NCI-H2029 (cell line): ENCODE measurements at regions not wholly inside any gene's neighbourhood (a gene's known extent, or its start where the extent isn't known, plus 50 kb on each side); places are given as distances from the start of the nearest gene placed in this dataset.
"Not testable (repeated sequence)": the region's sequence is repeated elsewhere in the genome, so short reads cannot be mapped to it uniquely, and the experiment has no call there.

ENCODE experiments used
- DNase-seq: peaks from one replicate; lab custom pipeline; 2025; lab: John Stamatoyannopoulos, UW

DNA sequence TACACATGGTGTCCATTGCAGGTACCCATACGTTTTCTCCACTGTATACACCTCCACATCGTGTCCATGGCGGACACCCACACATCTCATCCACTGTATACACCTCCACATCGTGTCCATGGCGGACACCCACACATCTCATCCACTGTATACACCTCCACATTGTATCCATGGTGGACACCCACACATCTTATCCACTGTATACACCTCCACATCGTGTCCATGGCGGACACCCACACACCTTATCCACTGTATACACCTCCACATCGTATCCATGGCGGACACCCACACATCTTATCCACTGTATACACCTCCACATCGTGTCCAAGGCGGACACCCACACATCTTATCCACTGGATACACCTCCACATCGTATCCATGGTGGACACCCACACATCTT lies 50.4 kb upstream of the TTC34 start:
- DNase-seq: not testable (repeated sequence)

DNA sequence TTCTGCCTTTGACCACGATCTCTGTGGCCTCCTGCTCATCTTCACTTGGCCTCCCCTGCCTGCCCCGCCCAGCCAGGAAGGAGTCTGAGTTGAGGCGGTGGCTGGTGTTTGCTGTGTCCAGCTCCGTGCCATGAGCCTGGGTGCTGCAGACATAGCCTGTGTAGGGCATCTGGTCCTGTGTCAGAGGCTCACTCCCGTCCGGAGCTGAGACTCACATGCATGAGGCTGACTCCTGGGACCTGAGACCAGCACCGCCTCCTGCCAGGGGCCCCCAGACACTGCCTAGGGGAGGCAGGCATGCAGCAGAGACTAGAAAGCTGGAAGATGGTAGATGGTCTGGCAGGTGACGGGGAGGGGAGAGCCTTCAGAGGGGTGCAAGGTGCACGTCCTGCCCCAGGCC lies 52.2 kb upstream of the TTC34 start:
- no peak for DNase-seq

DNA sequence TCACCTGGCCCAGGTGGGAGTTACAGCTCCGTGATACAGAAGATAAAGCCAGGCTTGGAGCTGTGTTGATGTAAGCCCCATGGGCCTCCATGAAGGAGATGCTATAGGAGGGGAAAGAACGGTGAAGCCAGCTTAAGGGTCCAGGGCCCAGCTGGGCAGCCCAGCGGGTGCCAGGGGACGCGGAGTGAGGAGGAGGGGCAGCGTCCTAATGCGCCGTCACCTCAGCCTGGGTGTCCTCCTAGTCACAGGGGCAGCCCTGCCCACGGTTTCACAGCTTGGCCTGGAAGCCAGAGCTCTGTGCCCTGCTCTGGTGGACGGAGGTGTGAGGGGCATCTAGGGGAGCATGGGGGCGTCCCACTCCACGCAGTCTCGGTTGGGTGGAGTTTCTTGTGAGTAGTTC lies 52.7 kb upstream of the TTC34 start:
- DNase-seq: no peak

DNA sequence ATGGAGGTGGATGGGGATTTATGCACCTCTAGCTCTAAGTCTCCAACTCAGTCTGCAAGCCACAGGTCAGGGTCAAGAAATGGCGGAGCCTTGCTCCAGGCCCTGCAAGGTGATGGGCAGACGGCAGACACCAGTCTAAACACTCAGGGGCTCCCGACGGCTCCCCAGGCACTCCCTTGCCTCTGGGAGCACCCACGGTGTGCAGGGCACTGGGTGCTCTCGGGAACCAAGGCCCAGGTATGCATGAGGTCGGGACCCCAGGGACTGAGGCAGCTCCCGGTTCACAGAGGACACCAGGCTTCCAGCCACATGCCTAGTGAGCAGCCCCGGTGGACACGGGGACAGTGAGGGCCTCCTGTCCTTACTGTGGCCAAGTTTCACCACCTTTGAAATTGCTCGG lies 53.1 kb upstream of the TTC34 start:
- DNase-seq: no peak

DNA sequence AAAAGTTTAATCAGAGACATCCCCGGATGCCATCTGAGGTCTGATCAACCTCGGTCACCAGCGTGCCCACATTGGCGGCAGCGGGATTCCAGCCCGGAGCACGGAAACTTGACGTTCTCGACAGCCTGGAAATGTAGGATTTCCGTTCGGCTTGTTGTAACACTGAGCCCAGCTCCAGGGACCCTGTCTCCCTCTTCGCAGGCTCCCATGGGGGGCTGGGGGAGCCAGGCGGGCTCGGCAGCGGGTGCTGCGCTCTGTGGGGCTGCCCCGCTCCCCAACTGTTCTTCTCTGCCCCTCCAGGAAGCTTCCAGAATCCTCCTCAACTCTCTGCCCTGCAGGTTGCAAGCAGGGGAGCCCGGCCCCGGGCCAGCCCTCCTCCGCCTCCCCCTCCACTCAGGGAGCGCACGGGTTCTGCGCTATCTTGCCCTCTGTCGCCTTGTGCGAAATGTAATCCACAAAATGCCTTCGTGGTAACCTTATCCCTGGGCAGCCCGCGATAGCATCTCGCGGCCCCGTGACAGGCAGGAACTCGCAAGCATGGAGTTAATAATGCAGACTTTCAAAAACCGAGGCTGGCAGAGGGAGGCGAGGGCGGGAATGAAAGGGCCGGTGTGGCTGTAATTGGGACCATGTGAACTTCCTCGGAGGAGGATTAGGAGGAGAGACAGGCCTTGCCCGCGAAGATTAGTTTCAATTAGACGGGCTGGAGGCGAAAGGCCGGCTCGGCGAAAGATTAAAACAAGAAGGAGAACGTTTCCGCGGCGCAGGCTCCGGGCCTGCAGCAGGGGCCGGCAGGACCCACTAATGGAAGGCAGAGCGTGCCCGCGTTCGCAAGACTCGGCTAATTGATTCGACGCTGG lies 53.9 kb upstream of the TTC34 start:
- DNase-seq: no peak

DNA sequence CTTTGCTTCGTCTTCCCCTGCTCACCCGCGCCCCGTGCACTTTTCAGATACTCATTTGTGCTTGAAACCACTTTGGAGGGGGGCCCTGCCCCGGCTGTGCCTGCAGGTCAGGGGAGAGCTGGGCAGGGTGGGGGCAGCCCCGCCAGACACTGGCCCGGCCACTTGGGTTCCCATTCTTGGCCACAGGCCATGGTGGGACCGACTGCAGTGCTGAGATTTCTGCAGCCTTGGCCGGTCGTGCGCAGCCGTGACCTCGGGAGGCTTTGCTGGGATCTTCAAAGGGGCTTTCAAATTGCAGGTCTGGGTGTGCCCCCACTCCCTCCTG lies 54.5 kb upstream of the TTC34 start:
- no peak for DNase-seq

DNA sequence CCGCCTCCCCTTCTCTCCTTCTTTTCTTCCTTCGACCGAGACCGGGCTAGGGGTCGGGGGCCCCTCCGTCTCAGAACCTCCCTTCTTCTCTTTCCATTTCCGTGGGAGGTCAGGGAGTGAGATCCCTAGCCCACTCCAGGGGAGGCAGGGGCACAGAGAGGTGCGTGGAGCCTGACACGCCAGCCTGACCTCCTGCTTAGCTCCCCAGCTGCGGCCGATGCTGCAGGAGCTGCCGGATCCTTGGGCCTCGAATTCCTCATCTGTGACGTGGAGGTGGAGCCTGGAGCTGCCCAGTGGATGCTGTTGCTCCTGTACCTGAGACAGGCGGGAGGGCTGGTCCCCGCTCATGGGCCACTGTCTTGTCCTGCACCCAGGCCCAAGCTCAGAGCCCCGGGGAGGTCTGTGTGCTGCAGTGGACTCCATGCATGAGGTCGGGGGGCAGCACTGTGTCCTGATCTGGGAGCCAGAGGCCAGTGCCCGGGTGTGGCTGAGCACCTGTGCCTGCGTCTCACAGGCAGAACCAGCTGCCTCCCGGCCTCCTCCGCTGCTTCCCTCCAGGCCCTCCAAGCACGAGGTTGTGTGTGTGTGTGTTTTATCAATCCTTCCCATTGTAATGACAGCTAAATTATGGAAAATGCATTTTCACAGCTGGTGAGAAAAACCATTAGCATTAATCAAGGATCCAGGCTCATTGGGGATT lies 55.3 kb upstream of the TTC34 start:
- DNase-seq: no peak

DNA sequence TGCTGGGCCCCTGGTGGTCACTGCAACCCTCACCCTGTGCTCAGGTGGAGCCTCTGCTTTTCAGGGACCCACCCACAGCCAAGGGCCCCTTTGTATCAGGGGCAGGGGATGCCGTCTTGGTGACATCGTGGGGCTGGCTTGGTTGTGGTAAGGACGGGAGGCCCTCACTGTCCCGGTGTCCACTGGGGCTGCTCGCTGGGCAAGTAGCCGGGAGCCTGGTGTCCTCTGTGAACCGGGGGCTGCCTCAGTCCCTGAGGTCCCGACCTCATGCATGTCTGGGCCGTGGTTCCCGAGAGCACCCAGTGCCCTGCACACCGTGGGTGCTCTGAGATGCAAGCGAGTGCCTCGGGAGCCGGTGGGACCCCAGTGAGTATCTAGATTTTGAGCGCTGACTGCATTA lies 56.0 kb upstream of the TTC34 start:
- DNase-seq: no peak

DNA sequence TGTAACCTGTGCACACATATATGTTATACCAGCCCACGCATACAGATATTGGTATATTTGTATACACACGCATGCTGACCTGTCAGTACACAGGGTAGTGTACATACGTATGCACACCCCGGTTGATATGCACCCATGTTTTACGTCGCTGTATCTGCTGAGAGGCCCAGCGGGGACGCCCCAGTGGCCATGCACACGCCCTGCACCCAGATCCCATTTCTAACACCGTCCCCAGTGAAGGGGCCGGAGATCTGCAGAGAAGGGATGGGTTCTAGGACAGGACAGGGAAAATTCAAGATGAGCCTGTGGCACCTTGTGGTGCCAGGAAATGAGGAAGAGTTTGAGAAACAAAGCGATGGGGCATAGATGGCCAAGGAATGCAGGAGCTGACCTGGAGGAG lies 57.2 kb upstream of the TTC34 start:
- DNase-seq: no peak

DNA sequence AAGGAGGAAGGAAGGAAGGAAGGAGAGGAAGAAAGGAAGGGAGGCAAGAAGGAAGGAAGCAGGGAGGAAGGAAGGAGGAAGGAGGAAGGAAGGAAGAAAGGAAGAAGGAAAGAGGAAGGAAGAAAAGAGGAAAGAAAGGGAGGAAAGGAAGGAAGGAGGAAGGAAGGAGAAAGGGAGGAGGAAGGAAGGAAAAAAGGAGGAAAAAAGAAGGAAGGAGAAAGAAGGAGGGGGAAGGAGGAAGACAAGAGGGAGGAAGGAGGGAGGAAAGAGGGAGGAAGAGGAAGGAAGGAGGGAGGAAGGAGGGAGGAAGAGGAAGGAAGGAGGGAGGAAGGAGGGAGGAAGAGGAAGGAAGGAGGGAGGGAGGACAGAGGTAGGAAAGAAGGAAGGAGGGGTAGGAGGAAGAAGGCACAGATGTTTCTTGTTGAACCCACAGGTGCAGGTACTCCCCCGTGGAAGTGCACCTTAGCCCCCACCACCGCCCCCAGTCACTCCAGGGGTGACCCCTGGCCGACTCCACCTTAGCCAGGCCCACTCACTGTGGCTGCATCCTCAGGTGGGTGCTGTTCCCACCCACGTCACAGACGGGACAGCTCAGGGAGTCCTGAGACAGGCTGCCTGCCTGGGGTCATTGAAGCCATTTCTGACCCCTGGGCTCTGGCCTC lies 57.9 kb upstream of the TTC34 start:
- DNase-seq: no peak

DNA sequence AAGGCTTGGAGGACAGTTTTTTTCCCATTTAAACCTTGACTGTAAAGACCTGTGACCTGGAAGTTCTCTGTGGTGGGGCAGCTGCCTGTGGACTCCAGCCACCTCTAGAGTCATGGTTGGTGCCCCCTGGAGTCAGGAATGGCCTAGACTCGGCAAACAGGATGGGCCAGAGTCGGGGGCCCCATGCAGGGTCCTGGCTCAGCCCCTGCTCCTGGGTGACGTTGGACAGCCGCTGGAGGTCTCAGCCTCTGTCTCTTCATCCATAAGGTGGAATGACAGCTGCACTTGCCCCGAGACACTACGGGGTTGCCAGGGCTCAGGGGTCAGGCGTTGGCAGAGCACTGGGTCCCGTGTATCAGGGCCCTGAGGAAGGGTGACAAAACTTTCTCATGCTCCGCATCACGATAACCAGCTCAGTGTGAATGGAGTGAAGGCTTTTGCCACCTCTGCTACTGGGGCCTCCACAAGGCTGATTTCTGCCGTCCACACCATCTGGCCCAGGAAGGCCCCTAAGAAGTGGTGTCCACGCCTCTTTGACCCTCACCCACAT lies 58.5 kb upstream of the TTC34 start:
- DNase-seq: no peak

DNA sequence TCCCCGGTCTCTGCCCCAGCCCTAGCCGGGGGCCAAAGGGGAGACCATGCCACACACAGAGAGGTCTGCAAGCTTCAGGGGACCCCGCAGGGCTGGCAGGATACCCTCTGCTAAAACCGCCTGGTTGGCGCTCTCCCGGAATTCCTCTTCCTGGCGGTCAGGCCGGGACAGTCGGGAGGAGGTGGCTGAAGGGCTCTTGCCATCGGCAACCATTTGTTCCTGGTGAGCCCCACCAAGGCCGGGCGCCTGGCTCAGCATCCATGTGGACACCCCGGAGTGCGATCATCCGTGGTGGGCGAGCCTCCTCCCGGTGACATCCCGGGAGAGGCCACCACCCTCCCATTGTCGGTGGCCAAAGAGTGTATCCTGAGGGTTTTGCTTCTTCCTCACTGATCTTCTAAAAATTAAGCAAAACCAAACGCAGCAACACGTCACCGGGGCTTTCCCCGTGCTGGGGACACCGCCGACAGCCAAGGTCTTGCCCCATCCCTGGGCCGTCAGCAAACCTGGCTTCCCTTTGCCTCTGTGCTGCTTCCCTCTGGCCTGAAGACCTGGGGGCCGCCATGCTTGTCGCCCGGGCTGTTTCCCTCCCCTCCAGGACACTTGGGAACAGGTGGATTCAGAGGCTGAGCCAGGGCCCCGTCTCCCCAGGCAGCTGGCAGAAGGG lies 59.1 kb upstream of the TTC34 start:
- DNase-seq: no peak

DNA sequence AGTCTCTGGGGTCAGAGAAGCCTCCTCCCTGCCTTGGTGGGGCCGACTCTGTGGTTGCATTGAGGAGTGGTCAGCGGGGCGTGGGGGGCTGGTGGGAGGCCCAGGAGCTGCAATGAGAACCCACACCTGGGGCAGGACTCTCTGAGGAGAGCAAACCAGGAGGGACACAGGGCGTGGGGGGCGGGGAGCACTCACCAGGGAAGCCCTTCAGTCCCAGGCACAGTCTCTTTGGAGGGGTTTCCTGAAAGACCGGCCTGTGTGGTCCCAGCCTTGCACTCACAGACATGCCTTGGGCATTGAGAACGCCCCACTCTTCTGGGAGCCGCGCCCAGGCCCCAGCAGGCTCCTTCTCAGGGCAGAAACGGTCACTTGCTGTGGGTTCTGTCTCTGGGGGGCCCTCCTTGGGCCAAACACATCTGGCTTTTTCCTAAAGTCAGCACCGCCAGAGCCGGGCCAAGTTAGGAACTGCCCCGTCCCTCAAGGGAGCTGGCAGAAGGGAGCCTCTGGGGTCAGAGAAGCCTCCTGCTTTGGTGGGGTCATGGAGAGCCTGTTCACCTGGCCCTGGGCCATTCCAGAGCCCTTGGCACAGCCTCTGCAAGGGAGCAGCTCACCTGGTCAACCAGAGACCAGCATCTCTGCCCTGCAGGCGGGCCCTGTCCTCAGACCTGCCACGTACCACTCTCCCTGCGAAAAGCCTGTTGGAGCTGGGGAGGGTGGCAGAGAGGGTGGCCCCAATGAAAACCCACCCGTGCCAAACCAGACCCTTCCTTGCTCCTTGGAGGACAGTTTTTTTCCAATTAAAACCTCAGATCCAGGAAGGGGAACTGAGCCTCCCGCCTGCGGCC lies 59.9 kb upstream of the TTC34 start:
- no peak for DNase-seq

DNA sequence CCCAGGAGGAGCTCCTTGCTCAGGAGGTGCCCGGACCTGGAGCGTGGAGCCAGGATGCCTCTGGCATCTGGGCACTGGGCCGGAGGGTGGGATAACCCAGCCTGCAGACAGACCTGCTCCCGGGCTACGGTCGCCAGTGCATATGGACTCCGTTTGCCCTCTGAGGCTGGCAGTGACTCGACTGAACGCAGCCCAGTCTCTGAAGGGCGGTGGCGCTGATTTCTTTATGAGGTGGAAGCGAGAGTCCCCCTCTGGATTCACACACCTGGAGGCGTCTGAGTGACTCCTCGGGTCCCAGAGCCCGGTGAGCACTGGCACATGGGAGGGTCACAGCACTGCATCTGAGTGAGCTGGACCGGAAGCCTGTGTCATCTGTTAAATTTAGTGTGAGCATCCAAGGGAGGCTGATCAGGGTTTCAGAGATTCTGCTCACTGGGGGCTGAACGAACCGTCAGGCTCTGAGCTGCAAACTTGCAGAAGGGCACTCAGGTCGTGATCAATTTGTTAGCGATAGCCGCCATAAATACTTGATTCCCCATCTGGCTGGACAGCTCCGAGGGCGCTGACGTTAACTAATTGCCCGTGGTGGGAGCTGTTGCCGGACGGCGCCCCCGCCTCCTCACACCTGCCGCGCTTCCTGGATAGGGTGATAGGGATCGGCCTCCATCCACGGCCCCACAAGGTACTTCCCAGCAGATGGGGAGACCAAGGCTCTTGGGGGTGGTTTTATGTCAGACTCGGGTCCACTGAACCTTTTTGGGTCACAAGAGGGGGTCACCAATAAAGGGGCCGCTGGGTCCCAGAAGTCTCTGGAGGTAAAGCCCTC lies 60.7 kb upstream of the TTC34 start:
- no peak for DNase-seq

DNA sequence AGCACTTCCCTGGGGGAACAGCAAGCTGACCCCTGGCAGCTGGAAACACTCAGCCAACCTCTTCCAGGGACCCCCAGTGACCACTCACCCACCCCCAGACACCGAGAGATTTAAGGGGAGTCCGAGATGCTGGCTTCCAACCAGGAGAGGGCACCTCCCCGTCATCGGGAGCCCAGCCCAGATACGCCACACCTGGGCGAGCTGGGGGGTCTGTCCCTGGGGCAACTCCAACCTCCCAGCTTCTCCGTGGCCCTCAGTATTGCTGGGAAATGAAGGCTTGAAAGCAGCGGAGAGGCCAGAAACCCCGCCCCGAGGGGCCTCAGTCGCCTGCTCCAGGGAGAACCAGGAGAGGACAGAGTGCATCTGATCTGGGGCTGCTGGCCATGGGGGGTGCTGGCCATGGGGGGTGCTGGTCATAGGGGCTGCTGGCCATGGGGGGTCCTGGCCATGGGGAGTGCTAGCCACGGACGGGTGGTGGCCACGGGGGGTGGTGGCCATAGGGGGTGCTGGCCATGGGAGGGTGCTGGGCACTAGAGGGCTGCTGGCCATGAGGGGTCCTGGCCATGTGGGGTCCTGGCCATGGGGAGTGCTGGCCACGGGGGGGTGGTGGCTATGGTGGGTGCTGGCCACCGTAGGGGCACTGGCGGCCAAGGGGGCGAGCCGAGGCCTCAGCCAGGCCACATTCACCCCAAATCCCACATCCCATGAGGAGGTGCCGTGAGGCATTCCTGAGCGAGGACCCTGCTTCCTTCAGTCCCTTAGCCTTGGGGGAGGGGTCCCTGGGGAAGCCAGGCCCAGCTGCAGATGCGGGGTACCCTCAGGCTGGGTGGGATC lies 61.5 kb upstream of the TTC34 start:
- no peak for DNase-seq

DNA sequence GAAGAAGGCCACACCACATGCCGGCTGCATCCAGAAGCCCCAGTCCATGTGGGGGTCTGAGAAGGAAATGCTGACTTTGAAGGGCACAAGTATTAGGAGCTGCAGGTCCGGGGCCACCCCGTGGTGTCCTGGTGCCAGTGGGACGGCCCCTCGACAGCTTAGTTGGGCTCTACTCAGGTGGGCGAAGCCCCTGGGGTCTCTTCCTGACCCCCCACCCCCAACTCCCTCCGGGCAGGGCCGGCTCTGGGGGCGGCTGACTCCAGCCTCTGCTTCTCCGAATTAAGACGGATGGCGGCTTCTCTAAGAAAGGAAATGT lies 62.1 kb upstream of the TTC34 start:
- DNase-seq: no peak

DNA sequence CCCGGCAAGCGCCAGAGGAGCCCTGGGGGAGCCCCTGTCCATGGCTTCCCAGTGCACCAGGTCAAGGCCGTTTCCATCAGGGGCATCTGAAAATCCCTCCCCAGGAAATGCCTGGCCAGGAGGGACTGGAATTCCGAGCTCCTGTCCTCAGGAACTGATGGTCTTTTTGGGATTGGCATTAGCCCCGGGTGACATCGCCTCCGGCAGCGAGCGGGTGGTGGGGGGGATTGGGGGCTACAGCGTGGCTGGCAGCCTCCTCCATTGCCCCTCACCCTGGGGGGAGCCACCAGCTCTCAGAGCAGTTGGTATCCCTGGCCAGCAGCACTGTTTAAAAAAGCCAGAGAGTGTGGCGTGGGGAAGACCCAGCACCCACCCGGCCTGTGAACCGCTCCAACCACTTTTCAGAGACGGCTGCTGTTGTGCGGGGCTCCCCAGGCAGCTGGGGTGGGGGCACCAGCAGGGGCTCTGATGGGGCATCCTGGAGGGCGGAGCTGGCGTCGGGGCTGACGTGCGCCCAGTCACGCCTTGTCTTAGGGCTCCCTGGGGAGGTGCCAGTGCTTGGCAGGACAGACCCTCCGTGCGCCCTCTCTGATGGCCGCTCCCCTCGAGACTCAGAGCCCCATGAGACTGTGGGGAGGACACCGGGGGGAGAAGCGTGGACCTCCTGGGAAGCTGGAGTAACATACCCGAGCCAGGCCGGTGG lies 62.9 kb upstream of the TTC34 start:
- no peak for DNase-seq

DNA sequence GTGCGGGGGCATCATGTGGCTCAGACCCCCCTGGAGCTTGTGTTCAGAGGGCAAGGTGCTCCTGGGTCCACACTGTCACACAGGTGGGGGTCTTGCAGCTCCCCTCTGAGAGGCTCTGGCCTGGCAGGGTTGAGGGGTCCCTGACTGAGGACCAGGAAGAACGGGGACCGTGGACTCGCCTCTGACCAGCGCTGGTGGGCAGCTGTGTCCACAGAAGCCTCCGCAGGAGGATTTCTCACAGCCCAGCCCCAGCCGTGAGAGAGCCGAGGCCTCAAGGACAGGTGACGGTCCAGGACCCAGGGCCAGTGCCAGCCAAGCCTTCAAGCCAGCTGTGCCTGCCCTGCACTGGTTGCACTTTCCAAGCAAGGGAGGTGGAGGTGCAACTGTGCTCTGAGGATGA lies 63.5 kb upstream of the TTC34 start:
- DNase-seq: no peak
